Lower leg skin (tissue), 4 donors: ENCODE measurements at regions not wholly inside any gene's neighbourhood (a gene's known extent, or its start where the extent isn't known, plus 50 kb on each side); places are given as distances from the start of the nearest gene placed in this dataset.

Source experiments
- DNase-seq, 2 donors: peaks; one replicate each; pipeline ENCODE4 v3.0.0-alpha.2; 2019; ENCODE audit warnings: low spot score in 2 of 2
- H3K4me3 ChIP-seq: fragments of 200-600 bp; sonication (generic); 2 replicates; pipeline ENCODE4 v1.5.1; 2017; ENCODE audit warnings: mild to moderate bottlenecking, low read depth; ENCODE audit not compliant: poor library complexity, severe bottlenecking
- POLR2A ChIP-seq, 2 donors: fragments of 450-650 bp; IDR thresholded peaks; one replicate each; pipeline ENCODE4 v1.6.1; 2016 to 2017; ENCODE audit warnings: antibody characterized with exemption in 2 of 2, mild to moderate bottlenecking in 1 of 2, moderate library complexity in 1 of 2
- WGBS, 2 donors: methylation state at CpG; one replicate each; pipeline ENCODE4 v1.1.5; 2018; 5-methylcytosine and 5-hydroxymethylcytosine counted together
- intact Hi-C: fragments of 100-400 bp; cut with DNase I; formaldehyde crosslinking; loops from one replicate; pipeline ENCODE4 v1.15.0; 2023; ENCODE audit warnings: low total_unique reads
- TF ChIP-seq, protein P1 (sequence below), 3 donors: fragments of 450-650 bp; IDR thresholded peaks; one replicate each; pipeline ENCODE4 v1.5.1; 2016; ENCODE audit warnings: antibody characterized with exemption in 3 of 3, mild to moderate bottlenecking in 3 of 3, moderate library complexity in 2 of 3

DNA sequence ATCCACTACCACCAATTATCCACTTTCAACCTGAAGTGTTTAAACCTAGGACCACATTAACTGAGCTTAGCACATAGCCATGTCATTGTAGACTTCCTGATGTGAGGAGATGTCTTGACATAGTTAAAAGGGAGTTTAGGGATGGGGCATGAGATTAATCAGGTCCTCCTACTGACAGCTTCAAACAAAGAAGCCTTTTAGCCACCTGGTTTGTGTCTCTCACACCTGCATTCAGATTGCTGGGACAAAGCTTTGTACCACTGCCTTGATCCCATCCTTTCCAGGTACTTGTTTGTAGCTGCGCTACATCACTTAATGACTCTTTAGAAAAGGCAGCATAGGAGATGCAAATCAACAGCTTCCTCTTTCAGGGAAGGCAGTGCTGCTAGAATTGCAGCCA, 340.7 kb upstream of the DDHD1 start:
- intact Hi-C loops, result no loop called here
- TF ChIP-seq, protein P1, sequence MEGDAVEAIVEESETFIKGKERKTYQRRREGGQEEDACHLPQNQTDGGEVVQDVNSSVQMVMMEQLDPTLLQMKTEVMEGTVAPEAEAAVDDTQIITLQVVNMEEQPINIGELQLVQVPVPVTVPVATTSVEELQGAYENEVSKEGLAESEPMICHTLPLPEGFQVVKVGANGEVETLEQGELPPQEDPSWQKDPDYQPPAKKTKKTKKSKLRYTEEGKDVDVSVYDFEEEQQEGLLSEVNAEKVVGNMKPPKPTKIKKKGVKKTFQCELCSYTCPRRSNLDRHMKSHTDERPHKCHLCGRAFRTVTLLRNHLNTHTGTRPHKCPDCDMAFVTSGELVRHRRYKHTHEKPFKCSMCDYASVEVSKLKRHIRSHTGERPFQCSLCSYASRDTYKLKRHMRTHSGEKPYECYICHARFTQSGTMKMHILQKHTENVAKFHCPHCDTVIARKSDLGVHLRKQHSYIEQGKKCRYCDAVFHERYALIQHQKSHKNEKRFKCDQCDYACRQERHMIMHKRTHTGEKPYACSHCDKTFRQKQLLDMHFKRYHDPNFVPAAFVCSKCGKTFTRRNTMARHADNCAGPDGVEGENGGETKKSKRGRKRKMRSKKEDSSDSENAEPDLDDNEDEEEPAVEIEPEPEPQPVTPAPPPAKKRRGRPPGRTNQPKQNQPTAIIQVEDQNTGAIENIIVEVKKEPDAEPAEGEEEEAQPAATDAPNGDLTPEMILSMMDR (IDR thresholded peaks at IDR 0.05), result no peak
- TF ChIP-seq POLR2A (IDR thresholded peaks at IDR 0.05), result no peak
- no peak overlapping the region for H3K4me3 ChIP-seq
- no peak for DNase-seq
- WGBS, 2 donors, result 81 to 94% methylated on average over 1 of the region's 1 CpG

GRCh38 chr14:53493320-53493719, 340.2 kb upstream of the DDHD1 start:
- no peak overlapping the region for H3K4me3 ChIP-seq
- TF ChIP-seq, protein P1 (IDR thresholded peaks at IDR 0.05), result no peak
- TF ChIP-seq POLR2A (IDR thresholded peaks at IDR 0.05), result no peak
- intact Hi-C loops, result no loop called here
- DNase-seq, result no peak
- WGBS, 2 donors, result 34 to 51% methylated on average over 2 of the region's 2 CpGs

- H3K4me3 ChIP-seq, result no peak overlapping the region
- TF ChIP-seq, protein P1 (IDR thresholded peaks at IDR 0.05), result no peak
- no peak for TF ChIP-seq POLR2A (IDR thresholded peaks at IDR 0.05)
- DNase-seq, result no peak
- intact Hi-C loops, result no loop called here
- WGBS, 2 donors, result 32 to 38% methylated on average over 5 of the region's 5 CpGs
Observed at GRCh38 chr14:53491884-53492277, 338.8 kb upstream of the DDHD1 start.

DNA sequence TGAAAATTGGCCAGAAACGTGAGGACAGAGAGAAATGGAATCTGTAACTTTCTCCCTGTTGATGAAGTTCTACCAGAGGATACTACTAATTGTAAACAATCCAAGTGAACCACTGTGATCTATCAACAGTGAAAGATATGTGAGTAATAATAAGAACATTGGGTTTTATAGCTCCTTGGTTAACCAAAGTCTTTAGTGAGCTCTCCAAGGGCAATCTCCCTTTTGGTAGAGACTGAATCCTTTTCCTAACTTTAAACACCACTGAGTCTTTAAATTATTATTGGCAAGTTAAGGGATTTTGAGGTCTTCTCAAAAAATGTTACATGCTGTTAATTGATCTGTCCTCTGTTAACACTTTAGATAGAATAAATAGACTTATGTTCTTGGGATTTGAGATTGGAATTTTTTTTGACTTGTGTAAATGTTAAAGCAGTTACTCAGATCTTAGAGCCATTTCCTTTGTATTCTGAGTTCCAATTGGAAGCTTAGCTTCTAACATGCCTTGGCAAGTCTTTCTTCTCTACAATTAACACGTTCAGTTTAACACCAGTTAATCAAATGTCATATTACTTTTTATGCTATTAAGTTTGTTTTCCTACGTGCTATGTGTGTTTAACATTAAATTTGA, 338.2 kb upstream of the DDHD1 start:
- no peak overlapping the region for H3K4me3 ChIP-seq
- intact Hi-C loops, result no loop called here
- DNase-seq, result no peak
- TF ChIP-seq, protein P1 (IDR thresholded peaks at IDR 0.05), result no peak
- TF ChIP-seq POLR2A (IDR thresholded peaks at IDR 0.05), result no peak
- 27 to 32% methylated on average over 3 of the region's 3 CpGs for WGBS, 2 donors

DNA sequence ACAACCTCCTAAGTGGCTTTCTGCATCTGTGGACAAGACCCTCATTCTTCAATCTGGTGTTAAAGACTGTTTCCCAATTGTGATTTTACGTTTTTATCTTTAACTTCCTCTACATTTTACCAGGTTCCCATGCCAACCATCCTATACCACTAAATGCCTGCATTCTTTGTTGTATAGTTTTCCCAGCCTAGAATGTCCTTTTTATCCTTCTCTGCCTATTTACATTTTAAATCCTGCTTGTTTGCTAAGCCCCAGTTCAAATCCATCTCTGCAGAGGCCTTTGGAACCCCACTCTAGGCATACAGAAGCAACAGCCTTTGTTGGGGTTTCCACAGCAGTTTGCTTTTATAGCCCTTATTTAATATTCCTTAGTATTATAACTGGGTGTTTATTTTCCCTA, 325.1 kb upstream of the DDHD1 start:
- H3K4me3 ChIP-seq, result no peak overlapping the region
- TF ChIP-seq POLR2A (IDR thresholded peaks at IDR 0.05), result no peak
- TF ChIP-seq, protein P1 (IDR thresholded peaks at IDR 0.05), result no peak
- intact Hi-C loops, result no loop called here
- WGBS, 2 donors, result 87 to 88% methylated on average over 1 of the region's 1 CpG
- DNase-seq, result no peak

DNA sequence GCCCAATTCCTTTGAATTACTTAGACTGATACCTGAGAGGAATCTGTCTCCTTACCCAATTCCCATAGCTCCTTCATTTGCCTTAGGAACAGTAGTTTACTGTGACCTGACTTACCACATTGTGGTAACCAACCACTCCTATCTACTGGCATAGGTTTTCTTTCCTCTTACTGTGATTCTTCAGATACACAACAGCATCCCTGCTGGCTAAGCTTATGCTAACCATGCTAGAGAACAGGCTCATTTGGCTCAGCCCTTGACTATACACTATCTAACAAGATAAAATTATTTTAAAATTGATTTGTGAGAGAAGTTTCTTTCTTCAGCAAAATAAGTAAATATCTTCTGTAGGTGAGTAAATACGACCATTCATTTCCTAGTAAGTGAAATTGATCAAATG, 320.4 kb upstream of the DDHD1 start:
- WGBS, 2 donors, result 87 to 97% methylated on average over 1 of the region's 1 CpG

More for the DNA sequence above, 320.4 kb upstream of the DDHD1 start:
- intact Hi-C loops, result no loop called here
- no peak overlapping the region for H3K4me3 ChIP-seq
- no peak for DNase-seq
- TF ChIP-seq, protein P1 (IDR thresholded peaks at IDR 0.05), result no peak
- TF ChIP-seq POLR2A (IDR thresholded peaks at IDR 0.05), result no peak
